OCI-LY3 (cell line): ENCODE measurements at regions not wholly inside any gene's neighbourhood (a gene's known extent, or its start where the extent isn't known, plus 50 kb on each side); places are given as distances from the start of the nearest gene placed in this dataset.

Experiments used
- H2AFZ ChIP-seq: fragments of 200-600, 300-600 bp; shearing (Covaris generic); 2 replicates; pipeline ENCODE4 v1.6.0; 2014; ENCODE audit warnings: antibody characterized with exemption, low read depth, low read length
- H3K27ac ChIP-seq: fragments of 200-600, 300-600 bp; sonication (generic); 2 replicates; pipeline ENCODE4 v1.5.1; 2014; ENCODE audit warnings: mild to moderate bottlenecking, low read length, moderate library complexity, mixed read lengths
- H3K27me3 ChIP-seq: fragments of 200-600, 300-600 bp; sonication (generic); 2 replicates; pipeline ENCODE4 v1.6.1; 2014; ENCODE audit warnings: low read depth, low read length, mixed read lengths
- H3K36me3 ChIP-seq: fragments of 200-600, 300-600 bp; sonication (generic); replicated peaks from 2 replicates; pipeline ENCODE3; 2014; ENCODE audit warnings: low read depth, low read length, mixed read lengths
- H3K4me1 ChIP-seq: fragments of 300-600, 200-600 bp; sonication (generic); 2 replicates; pipeline ENCODE4 v1.6.1; 2014; ENCODE audit warnings: low read length, mixed read lengths
- H3K4me2 ChIP-seq: fragments of 200-600, 300-600 bp; sonication (generic); 2 replicates; pipeline ENCODE4 v1.6.1; 2014; ENCODE audit warnings: low read length, mixed read lengths
- H3K4me3 ChIP-seq: fragments of 300-600, 200-600 bp; sonication (generic); 2 replicates; pipeline ENCODE4 v1.5.1; 2014; ENCODE audit warnings: antibody characterized with exemption, mild to moderate bottlenecking, low read length, moderate library complexity
- H3K79me2 ChIP-seq: fragments of 300-600, 200-600 bp; shearing (Covaris generic); 2 replicates; pipeline ENCODE4 v1.6.1; 2014; ENCODE audit warnings: mild to moderate bottlenecking, low read length, mixed read lengths
- H3K9ac ChIP-seq: fragments of 300-600, 200-600 bp; shearing (Covaris generic); 2 replicates; pipeline ENCODE4 v1.6.0; 2014; ENCODE audit warnings: mild to moderate bottlenecking, low read length, moderate library complexity
- H3K9me3 ChIP-seq: fragments of 200-600, 300-600 bp; shearing (Covaris generic); 2 replicates; pipeline ENCODE4 v1.6.1; 2014; ENCODE audit warnings: low read length, mixed read lengths; ENCODE audit not compliant: insufficient read depth
- H4K20me1 ChIP-seq: fragments of 200-600, 300-600 bp; sonication (generic); 2 replicates; pipeline ENCODE4 v1.6.1; 2016; ENCODE audit warnings: low read length, mixed read lengths; ENCODE audit not compliant: insufficient read depth
- EZH2phosphoT487 ChIP-seq: fragments of 200-600 bp; shearing (Covaris generic); IDR thresholded peaks from 2 replicates; pipeline ENCODE4 v1.6.1; 2018; ENCODE audit warnings: antibody characterized with exemption, mixed run types, low read depth
- TF ChIP-seq, protein P1 (sequence below): fragments of 200-600, 300-600 bp; sonication (generic); IDR thresholded peaks from 2 replicates; pipeline ENCODE4 v1.5.1; 2014; ENCODE audit warnings: antibody characterized with exemption, low read length, low read depth

GRCh38 chr12:107493666-107494065, 191.9 kb upstream of the PWP1 start:
- Histone ChIP-seq H3K4me3 (no peak overlapping the region), H3K9ac (no peak overlapping the region), H3K27ac (no peak overlapping the region), H3K79me2 (no peaks in the 10 kb centered on the region), H4K20me1 (no peaks in the 10 kb centered on the region), H3K9me3 (no peaks in the 10 kb centered on the region), H3K4me1 (peaks cover 7% of the 10 kb centered on the region), H3K27me3 (no peaks in the 10 kb centered on the region; the same call in 1 of the 2 replicates), H2AFZ (no peak overlapping the region), H3K4me2 (no peak overlapping the region), H3K36me3 (no peaks in the 10 kb centered on the region)
- TF ChIP-seq EZH2phosphoT487 = no peak
- TF ChIP-seq, protein P1, sequence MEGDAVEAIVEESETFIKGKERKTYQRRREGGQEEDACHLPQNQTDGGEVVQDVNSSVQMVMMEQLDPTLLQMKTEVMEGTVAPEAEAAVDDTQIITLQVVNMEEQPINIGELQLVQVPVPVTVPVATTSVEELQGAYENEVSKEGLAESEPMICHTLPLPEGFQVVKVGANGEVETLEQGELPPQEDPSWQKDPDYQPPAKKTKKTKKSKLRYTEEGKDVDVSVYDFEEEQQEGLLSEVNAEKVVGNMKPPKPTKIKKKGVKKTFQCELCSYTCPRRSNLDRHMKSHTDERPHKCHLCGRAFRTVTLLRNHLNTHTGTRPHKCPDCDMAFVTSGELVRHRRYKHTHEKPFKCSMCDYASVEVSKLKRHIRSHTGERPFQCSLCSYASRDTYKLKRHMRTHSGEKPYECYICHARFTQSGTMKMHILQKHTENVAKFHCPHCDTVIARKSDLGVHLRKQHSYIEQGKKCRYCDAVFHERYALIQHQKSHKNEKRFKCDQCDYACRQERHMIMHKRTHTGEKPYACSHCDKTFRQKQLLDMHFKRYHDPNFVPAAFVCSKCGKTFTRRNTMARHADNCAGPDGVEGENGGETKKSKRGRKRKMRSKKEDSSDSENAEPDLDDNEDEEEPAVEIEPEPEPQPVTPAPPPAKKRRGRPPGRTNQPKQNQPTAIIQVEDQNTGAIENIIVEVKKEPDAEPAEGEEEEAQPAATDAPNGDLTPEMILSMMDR = no peak

GRCh38 chr12:107494331-107494730, 191.3 kb upstream of the PWP1 start:
- Histone ChIP-seq H3K27ac (no peak overlapping the region), H3K79me2 (no peaks in the 10 kb centered on the region), H2AFZ (no peak overlapping the region), H3K4me1 (peaks cover 7% of the 10 kb centered on the region), H3K4me2 (no peak overlapping the region), H3K9ac (no peak overlapping the region), H3K4me3 (no peak overlapping the region), H3K9me3 (no peaks in the 10 kb centered on the region), H3K36me3 (no peaks in the 10 kb centered on the region), H4K20me1 (no peaks in the 10 kb centered on the region), H3K27me3 (no peaks in the 10 kb centered on the region; the same call in 1 of the 2 replicates)
- no peak for TF ChIP-seq EZH2phosphoT487
- TF ChIP-seq, protein P1 = no peak

DNA sequence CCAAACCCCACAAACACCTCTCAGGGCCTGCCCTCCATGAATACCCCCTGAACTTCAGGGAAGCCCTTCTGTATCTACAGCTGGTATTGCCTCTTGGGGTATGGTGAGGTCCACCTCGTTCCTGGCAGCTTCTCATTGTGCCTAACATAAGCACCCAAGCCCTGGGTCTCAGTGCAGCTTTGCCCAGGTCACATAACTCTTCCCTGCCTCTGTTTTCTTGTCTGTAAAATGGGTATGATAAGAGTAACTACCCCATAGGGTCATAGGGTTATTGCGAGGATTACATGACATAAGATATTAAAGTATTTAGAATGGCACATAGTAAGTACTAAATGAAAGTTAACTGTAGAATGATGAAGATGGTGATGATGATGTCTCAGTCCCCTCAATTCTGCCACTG, 190.0 kb upstream of the PWP1 start:
- H3K4me1 ChIP-seq = peaks cover 7% of the 10 kb centered on the region
- H3K36me3 ChIP-seq = no peaks in the 10 kb centered on the region

DNA sequence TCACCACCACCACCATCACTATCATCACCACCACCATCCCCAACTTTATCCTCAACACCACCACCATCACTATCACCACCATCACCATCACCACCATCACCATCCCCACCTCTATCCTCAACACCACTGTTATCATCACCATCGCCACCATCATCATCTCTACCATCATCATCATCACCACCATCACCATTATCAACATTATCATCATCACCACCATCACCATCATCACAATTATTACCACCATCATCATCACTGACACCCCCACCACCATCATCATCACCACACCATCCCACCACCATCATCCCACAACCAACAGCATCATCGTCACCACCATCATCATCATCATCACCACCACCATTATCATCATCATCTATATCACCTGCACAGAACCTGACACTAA, 188.4 kb upstream of the PWP1 start:
- H3K4me3 ChIP-seq = no peak overlapping the region
- no peaks in the 10 kb centered on the region for H3K9me3 ChIP-seq
- no peaks in the 10 kb centered on the region; the same call in 1 of the 2 replicates for H3K27me3 ChIP-seq
- H3K9ac ChIP-seq = no peak overlapping the region
- no peak for TF ChIP-seq EZH2phosphoT487
- TF ChIP-seq, protein P1 = no peak
- H4K20me1 ChIP-seq = no peaks in the 10 kb centered on the region
- no peaks in the 10 kb centered on the region for H3K36me3 ChIP-seq
- H3K4me2 ChIP-seq = no peak overlapping the region
- H3K79me2 ChIP-seq = no peaks in the 10 kb centered on the region
- H3K27ac ChIP-seq = no peak overlapping the region
- H3K4me1 ChIP-seq = peaks cover 7% of the 10 kb centered on the region
- no peak overlapping the region for H2AFZ ChIP-seq

More for the DNA sequence above, 190.0 kb upstream of the PWP1 start:
- Histone ChIP-seq H3K4me3 (no peak overlapping the region), H2AFZ (no peak overlapping the region), H3K27ac (no peak overlapping the region), H3K9me3 (no peaks in the 10 kb centered on the region), H3K9ac (no peak overlapping the region), H3K79me2 (no peaks in the 10 kb centered on the region), H4K20me1 (no peaks in the 10 kb centered on the region), H3K27me3 (no peaks in the 10 kb centered on the region; the same call in 1 of the 2 replicates), H3K4me2 (no peak overlapping the region)
- TF ChIP-seq EZH2phosphoT487 = no peak
- TF ChIP-seq, protein P1 = no peak
